GM18519 (cell line): ENCODE measurements at regions not wholly inside any gene's neighbourhood (a gene's known extent, or its start where the extent isn't known, plus 50 kb on each side); places are given as distances from the start of the nearest gene placed in this dataset.

Experiments used
- ATAC-seq: cut with Tn5 transposase; IDR thresholded peaks from one replicate; pipeline ENCODE4 v1.9.1; 2021; ENCODE audit warnings: mild to moderate bottlenecking, moderate library complexity; ENCODE audit not compliant: unreplicated experiment, low FRiP score

DNA sequence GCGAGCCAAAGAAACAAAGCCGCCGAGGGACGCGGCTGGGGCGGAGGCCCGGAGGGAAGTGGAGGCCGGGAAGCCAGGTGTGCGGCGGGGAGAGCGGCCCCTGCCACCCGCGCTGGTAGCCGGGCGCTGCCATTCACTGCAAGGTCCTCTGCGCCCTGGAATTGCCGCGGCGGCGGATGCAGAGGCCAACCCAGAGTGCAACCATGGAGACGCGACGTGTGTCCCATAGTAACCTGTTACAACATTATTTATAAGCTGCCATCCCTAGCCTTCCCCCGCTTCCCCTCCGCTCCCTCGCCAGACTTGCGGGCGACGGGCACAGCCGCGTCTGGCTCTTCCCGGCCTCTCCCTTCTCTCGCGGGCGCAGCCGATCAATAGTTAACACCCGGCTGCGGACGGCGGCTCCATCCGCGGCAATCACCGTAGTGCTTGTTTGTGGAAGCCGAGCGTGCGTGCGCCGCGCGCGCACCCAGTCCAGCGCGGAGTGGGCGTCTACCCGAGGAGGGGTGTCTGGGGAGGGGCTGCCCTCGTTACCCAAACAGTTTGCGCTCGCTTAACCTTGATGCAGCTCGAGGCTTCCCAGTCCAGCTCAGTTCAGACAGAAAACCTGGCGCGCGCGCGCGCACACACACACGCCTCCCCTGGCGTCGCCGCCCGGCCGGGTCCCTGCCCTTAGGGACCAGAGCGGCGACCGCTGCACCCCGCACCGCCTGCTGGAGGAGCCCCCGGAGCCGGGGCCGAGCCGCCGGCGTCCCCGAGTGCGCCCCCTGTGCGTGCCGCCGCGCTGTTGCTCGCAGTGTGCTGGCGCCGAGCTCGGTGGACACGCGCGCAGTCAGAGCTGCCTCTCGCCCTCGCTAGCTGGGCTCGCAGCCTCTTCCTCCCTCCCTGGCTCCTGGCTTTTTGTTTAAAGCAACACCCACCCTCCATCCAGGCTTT lies 165.4 kb upstream of the DPP6 start:
- no peak for ATAC-seq

DNA sequence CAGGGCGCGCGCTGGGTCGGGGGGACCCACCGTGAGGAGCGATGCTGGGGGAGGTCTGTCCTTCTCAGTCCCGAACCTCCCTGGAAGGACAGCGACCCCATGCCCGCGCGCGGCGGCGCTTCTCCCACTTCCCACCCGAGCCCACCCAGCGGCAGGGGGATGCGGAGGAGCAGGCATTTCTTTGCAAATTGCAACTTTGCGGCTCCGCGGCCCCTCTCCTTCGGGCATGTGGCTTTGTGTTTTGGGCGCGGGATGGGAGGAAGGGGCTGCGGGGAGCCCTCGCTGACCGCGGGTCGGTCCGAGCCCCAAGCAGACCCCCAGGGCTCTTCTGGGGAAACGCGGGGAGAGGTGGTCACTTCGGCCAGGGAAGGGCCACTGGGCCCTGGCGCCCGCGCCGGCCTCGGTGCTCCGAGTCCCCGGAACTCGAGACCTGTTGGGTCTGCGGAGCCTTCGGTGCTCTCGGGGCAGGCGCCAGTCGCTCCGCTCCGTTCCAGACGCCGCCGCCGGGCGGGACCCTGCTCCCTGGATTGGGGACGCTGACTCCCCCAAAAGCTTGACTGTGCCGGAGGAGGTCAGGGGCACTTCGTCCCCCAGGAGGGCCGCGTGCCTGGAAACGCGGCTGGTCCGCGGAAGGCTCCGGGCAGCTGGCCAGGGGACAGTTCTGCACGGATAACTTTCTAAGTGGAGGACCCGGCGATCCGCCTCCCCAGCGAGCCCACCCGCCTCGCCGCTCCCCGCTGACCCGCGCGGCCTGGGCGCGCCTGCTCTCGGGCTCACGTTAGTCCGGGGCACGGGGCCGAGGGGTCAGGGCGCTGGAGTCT lies 164.2 kb upstream of the DPP6 start:
- ATAC-seq = no peak

DNA sequence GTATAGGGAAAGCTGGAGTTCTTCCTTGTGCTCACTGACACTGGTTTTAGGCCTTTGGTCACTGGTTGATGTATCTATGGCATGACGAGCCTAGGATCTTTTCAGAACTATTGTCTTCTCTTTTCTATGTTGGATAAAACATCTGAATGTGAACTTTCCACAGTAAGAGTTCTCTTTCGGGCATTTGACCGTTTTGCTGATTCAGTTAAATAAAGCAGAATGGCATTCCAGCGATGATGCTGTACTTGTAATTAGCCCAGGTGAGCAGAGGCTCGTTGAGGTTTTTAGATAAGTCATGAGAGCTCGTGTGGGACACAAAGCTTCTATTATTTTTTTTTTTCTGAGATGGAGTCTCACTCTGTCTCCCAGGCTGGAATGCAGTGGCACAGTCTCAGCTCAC lies 160.2 kb upstream of the DPP6 start:
- ATAC-seq = no peak

DNA sequence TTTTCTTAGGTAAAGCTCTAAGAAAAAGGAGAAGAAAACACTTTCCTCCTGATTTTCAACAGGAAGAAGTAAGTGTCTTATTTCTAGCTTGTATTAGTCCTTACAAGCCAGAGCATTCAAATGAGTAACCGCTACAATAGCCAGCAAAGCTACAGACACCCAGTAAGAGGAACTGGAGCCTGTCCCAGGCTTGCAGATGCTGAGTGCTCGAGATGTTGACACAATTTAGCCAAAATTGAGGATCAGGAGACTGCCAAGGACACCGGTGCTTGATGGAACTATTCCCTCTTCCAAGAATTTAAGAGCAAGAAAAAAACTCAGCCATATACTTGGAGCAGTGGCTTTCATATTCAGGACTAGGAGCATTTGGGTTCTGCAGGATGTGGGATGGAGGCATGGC lies 149.3 kb upstream of the DPP6 start:
- ATAC-seq = no peak

DNA sequence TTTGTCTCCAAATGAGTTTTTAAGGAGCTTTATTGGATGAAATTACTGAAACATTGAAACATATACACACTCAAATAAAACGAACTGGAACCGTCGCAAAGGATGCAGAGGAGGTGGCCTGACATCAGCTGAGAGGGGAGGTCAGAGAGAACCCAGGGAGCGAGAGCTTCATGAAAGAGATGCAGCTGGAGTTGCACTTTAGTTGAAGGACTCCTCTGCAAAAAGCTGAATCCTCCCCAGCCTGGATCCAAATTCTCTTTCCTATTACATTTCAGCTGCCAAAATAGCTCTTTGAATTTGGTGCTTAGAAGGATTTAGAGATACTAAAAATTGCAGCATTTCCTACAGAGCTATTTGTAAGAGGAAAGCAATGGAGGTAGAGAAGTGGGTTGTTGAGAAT lies 140.0 kb upstream of the DPP6 start:
- no peak for ATAC-seq

DNA sequence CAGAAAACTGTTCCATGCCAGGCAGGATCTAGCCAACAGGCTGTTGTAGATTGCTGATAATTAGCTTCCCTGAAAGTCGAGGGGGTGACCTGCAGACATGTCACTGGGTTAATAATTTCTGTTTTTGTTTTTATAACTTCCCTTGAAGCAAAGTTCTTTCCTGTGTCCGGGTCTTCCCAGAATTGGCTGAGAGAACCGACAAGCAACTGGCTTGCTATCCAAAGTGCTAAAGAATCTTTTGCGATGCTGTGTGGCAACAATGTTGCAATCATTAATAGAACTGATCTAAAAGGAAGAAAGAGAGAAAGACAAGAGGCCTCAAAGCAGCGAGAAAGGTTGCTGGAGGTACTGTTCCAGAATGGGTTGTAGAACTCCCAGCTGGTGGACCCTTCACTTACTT lies 132.1 kb upstream of the DPP6 start:
- no peak for ATAC-seq

DNA sequence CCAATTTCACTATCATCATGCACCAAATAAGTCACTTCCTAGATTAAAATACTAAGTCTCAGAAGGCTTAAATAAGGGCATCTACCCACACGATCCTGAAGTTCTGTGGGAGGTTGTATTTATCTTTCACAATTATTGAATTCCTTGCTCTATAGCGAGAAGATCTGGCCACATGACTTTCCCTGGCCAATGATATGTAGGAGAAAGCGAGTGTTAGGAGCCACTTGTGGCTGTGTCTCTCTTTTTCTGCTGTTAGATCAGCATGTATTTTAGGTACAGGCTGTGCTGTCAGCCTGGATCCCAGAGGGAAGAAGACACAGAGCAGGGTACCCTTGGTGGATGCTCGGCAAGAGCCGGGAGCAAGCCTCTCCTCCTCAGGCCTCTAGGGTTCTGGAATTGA lies 131.3 kb upstream of the DPP6 start:
- no peak for ATAC-seq

DNA sequence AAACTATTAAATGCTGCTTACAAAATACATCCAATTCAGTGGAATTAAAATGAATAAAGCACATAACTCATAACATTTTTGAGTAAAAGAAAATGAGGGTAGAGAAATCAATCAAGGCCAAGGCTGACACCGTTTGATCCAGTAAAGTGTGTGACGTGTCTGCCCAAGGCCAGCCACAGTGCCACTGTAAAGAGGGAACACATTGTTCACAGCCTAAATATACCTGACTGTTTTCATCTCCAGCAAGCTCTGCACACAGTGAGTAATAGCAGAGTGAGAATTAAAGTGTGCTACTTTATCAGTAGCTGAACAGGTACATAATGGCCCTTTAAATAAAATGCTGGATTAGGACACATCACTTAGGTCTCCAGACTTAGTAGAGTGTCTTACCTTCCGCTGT lies 130.8 kb upstream of the DPP6 start:
- ATAC-seq = no peak

DNA sequence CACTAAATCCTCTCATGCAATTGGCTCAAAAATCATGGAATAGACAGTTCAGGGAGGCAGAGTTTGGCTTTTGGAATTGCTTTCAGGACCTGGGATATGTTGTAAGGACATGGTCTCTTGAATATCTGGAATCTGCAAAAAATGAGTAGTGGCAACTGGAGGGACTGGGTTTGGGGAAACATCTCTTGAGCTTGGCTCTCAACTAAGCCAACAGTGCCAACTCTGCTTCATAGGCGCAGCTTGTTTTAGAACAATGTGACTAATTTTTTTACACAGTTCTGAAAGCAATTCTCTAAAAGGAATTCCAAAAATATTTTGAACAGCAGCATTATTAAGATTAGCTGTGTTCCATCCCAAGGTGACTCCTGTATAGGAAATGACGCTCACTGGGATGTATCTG lies 121.5 kb upstream of the DPP6 start:
- no peak for ATAC-seq

DNA sequence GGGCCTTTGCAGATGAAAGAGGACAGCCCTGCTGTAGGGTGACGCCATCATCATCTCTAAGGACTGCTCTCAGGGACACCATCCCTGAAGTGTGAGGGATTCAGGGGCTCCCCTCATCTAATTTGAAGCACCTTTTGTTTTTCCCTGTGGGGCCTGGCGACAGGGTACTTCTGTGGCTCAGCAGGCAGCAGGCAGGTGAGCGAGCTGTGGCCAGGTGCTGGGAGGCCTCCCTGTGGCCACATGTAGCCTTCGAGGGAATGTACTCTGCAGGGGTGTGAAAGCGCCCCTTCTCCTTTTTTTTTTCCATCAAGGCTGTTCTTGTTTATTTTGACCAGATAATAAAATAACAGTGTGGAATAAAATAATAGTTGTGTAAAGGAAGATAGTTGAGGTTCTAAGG lies 118.2 kb upstream of the DPP6 start:
- no peak for ATAC-seq

DNA sequence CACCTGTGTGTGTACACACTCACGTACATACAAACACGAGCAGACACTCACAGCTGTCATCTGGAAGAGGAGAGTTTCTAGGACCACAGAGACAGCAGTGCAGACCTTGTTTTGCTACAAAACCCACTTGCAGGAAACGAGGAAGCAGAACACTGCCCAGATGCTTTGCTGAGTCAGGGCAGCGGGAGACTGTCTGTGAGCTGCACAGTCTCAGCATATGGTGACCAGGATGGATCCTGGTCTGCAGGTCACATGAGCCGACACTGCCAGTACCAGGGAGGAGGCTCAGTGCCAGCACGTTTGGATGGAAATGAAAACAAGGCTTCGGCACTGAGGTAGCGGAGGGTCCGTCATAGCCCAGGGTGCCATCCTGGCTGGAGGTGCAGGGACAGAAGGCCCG lies 117.6 kb upstream of the DPP6 start:
- ATAC-seq = no peak

DNA sequence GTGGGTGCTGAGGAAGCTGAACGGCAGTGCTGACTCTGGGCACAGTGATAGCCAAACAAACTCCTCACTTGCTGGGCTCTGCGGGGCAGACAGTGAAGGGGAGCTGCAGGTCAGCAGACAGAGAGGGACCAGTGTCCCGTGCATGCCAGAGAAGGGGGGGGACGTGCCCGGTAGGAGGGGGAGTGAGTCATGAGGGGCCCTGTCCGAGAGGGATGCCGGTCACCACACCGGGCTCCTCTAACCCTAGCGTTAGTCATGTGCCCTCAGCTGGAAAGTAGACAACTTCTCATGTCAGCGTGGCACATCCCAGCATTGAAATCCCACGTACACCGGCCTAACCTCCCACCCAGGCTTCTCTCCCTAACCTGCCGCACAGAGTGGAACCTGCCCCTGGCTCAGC lies 117.1 kb upstream of the DPP6 start:
- ATAC-seq = no peak

DNA sequence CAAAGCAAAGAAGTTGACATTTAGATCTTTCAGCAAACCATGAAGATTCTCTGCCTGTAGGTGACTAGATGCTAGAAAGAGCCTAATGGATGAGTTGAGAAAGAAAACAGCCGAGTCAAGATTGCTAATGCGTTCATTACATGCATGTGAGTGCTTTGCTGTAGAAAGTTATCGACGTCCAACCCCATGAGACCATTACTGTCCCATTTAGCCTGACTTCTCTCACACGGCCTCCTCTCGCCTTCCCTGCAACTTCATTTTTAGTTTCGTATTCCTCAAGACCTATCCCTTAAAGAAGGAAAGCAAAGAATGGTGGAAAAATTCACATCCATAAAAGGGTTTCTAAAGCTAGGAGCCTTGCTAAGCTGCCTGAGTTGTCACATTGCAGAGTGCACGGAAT lies 113.7 kb upstream of the DPP6 start:
- ATAC-seq = no peak

DNA sequence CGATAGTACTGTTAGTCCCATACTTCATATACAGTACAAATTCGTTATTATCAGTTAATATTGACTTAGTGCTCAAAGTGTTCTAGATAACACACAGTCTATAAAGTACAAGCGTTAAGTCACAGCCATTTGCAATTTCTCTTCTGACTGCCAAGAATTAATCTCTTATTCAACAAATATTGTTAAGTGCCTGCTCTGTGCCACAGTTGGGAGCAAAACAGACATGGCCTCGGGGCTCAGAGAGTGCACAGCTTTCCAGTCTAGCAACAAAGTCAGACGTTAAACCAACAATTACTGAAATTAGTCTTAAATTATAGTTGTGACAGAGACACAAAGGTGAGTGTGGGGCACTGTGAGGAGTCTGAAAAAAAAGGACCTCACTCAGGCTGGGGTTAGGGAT lies 113.0 kb upstream of the DPP6 start:
- ATAC-seq = no peak

DNA sequence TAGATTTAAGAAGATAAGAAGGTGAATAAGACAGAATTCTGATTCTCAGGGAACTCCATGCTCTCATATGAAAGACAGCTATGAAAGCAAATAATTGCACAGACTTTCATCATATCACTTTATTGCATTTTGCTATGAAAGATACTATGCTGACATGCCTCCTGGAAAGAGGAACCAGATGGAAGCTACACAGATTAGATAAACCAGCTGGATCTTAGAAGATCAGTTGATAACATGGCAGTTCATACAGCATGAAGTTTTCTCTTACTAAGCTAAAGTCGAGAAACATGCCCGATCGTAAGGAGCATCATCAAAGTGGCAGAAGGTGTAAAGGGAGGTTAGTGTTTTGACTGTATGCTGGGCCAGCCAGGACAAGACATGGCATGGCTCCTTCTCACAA lies 112.5 kb upstream of the DPP6 start:
- no peak for ATAC-seq

DNA sequence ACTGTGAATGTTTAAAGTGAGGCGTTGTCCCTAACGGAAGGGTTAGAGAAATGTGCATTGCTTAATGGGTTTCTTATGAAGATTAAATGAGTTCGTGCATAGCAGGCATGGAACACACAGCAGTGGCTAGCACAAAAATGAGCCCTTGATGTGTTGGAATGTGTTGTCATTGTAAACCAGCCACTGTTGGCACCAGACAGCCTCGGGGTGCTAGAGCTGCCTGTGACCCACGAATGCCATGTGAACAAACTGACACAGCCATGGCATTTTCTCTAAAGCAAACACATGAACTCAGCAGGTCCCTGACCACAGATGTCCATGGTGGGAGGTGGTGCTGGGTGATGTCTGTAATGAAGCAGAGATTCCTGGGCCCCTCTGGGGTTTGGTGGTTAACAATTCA lies 111.1 kb upstream of the DPP6 start:
- no peak for ATAC-seq

DNA sequence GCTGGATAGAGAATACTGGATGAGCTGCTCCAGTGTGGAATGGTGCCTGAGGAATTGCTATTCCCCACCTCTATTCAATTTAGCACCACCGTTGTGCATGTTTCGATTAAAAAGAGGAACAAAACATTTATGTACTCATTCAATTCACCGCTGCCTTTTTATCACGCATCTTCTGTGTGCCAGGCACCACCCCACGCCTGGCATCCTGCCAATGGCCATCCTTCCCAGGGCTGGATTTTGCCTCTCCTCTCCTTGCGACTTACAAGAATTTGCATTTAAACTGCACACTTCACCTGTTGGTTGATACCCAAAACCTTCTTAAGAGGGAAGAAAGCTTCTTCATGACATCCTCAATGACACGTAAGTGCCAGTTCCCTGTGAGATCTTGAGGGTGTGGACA lies 110.2 kb upstream of the DPP6 start:
- no peak for ATAC-seq

DNA sequence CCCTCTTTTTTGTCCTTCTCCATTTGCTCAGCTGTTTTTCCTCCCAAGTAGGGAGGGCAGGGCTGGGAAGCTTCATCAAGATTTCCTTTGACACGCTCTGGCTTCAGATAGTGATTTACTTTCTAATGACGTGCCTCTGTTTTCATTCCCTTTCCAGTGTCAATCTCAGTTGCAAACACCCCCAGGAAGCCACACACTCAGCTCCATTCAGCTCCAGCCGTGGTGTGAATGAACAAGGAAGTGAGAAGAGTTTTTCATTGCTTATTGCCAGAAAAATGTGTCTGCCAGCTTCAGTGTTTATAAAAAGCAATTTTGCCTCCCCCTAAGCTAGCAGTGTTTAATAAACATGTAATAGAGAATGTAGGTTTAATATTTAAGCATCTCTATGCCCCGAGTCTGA lies 108.7 kb upstream of the DPP6 start:
- no peak for ATAC-seq

DNA sequence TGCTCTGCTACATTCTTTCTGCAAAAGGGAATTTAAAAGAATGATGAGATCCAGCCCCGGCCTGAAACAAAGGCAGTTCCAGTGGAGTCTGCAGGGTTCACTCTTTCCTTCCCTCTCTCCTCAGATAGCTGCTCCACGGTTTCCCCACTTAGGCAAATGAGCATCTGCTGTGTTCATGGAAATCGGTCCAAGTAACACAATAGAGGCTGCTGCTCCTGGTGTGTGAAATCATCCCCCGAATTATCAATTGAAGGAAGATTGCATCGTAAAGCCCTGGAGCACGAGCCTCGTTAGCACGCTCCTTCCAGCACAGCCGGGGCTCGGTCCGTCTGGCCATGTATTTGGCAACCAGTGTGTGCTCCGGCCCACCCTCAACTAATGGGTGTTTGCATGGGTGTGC lies 108.3 kb upstream of the DPP6 start:
- ATAC-seq = no peak

DNA sequence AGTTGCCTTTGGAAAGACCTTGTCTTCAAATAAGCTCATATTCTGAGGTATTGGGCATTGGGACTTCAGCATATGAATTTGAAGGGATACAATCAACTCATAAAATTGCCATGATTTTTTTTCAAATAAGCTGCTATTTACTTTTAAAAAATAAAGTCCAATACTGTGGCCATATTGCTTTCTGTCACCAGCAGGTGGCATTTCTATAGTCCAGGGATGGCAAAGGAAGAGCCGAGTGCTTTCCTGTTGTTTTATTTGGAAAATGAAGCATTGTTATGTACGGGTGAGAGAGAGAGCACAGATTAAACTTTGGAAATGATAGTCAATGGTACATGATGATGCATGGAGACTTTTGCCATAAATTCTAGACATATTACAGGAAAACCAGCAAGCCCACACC lies 104.1 kb upstream of the DPP6 start:
- ATAC-seq = no peak

DNA sequence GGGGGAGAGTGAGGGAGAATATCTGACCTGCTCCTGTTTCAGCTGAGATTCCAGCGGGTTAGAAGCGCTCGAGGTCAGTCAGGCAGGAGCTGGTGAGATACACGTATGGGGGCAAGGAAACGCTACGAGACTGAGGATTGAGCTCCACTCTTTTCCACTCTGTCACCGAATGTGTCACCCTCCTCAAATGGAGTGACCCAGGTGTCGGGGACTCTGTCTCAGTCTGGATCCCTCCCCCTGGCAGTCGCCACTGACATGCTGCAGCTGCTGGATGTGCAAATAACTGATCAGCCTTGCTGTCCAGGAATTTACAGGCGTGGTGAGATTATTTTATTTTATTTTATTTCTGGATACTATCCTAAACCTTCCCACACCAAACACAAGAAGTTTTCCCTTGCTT lies 100.9 kb upstream of the DPP6 start:
- ATAC-seq = no peak

DNA sequence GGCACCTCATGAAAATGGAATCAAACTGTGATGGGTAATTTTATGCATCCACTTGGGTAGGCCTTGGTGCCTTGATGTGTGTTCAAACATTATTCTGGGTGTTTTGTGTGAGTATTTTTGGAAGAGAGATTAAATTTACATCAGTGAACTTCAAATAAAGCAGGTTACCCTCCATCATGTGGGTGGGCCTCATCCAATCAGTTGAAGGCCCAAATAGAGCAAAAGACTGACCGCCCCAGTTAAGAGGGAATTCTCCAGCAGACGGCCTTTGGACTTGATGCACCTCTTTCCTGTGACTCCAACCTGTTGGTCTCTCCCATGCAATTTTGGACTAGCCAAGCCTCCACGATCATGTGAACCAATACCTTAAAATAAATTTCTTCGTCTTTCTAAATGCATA lies 97.7 kb upstream of the DPP6 start:
- ATAC-seq = no peak
